Stimulated activated CD4-positive, alpha-beta T cell treated with anti-CD3 and anti-CD28 coated beads, Interleukin-2, amount 100 ng/mL, for 24 hours (primary cell): ENCODE measurements at regions not wholly inside any gene's neighbourhood (a gene's known extent, or its start where the extent isn't known, plus 50 kb on each side); places are given as distances from the start of the nearest gene placed in this dataset.
"Not testable (repeated sequence)": the region's sequence is repeated elsewhere in the genome, so short reads cannot be mapped to it uniquely, and the experiment has no call there.

ENCODE experiments used
- DNase-seq, 2 donors: peaks; one replicate each; pipeline ENCODE4 v3.0.0-alpha.2; 2020

GRCh38 chr10:3331187-3331586, 158.6 kb upstream of the PITRM1 start:
- no peak for DNase-seq

- no peak for DNase-seq
Observed at GRCh38 chr10:3330663-3331062, 158.1 kb upstream of the PITRM1 start.

GRCh38 chr10:3325954-3326750, 153.6 kb upstream of the PITRM1 start:
- no peak for DNase-seq

GRCh38 chr10:3324612-3325038, 152.0 kb upstream of the PITRM1 start:
- no peak for DNase-seq

- DNase-seq: no peak
Observed at GRCh38 chr10:3323865-3324498, 151.4 kb upstream of the PITRM1 start.

- DNase-seq: no peak
Observed at GRCh38 chr10:3321123-3321522, 148.5 kb upstream of the PITRM1 start.

- no peak for DNase-seq
Observed at GRCh38 chr10:3319811-3320226, 147.2 kb upstream of the PITRM1 start.

- DNase-seq: not testable (repeated sequence)
Observed at GRCh38 chr10:3318480-3318807, 145.9 kb upstream of the PITRM1 start.

- DNase-seq: not testable (repeated sequence)
Observed at GRCh38 chr10:3317553-3318479, 145.2 kb upstream of the PITRM1 start.

GRCh38 chr10:3314445-3315085, 142.0 kb upstream of the PITRM1 start:
- not testable (repeated sequence) for DNase-seq

- DNase-seq: not testable (repeated sequence)
Observed at GRCh38 chr10:3313784-3314444, 141.3 kb upstream of the PITRM1 start.

GRCh38 chr10:3312403-3312940, 139.9 kb upstream of the PITRM1 start:
- no peak for DNase-seq

GRCh38 chr10:3310016-3310784, 137.6 kb upstream of the PITRM1 start:
- no peak for DNase-seq

- DNase-seq: no peak
Observed at GRCh38 chr10:3306050-3306449, 133.5 kb upstream of the PITRM1 start.

GRCh38 chr10:3295582-3296151, 123.1 kb upstream of the PITRM1 start:
- no peak for DNase-seq

- no peak for DNase-seq
Observed at GRCh38 chr10:3294919-3295581, 122.5 kb upstream of the PITRM1 start.

GRCh38 chr10:3293581-3294431, 121.2 kb upstream of the PITRM1 start:
- DNase-seq: no peak

- DNase-seq: no peak
Observed at GRCh38 chr10:3292636-3293035, 120.1 kb upstream of the PITRM1 start.

- no peak for DNase-seq
Observed at GRCh38 chr10:3290550-3290949, 118.0 kb upstream of the PITRM1 start.
